ENCODE measurements at regions not wholly inside any gene's neighbourhood (a gene's known extent, or its start where the extent isn't known, plus 50 kb on each side); places are given as distances from the start of the nearest gene placed in this dataset.

DNA sequence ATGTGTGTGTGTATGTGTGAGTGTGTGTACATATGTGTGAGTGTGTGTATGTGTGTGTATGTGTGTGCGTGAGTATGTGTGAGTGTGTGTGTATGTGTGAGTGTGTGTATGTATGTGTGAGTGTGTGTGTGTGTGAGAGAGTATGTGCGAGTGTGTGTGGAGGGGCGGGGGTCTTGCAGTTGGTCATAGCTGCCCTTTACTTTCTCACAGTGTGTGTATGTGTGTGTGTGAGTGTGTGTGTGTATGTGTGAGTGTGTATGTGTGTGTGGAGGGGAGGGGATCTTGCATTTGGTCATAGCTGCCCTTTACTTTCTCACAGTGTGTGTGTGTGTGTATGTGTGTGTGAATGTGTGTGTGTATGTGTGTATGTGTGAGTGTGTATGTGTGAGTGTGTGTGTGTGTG is 74.8 kb upstream of the ENPP6 start:
- H3K4me3 ChIP-seq: no peak overlapping the region
- H3K4me1 ChIP-seq: peaks cover 44% of the 10 kb centered on the region
- peaks cover 7% of the 10 kb centered on the region for H3K9me3 ChIP-seq
- TF ChIP-seq Cebpa-rat (IDR thresholded peaks at IDR 0.05): no peak
- H3K9ac ChIP-seq: no peak overlapping the region
- no peaks in the 10 kb centered on the region for H4K20me1 ChIP-seq
- H3K27me3 ChIP-seq: no peaks in the 10 kb centered on the region
- no peak overlapping the region for H3K4me2 ChIP-seq
- H3K36me3 ChIP-seq: no peaks in the 10 kb centered on the region
- H3K27ac ChIP-seq: no peak overlapping the region

- Histone ChIP-seq H3K9me3 (no peaks in the 10 kb centered on the region), H3K4me1 (peaks cover 46% of the 10 kb centered on the region), H3K27me3 (no peaks in the 10 kb centered on the region), H3K4me2 (peak overlapping the region; percentile 73), H4K20me1 (no peaks in the 10 kb centered on the region), H3K4me3 (no peak overlapping the region), H3K9ac (no peak overlapping the region), H3K27ac (no peak overlapping the region), H3K36me3 (no peaks in the 10 kb centered on the region)
- TF ChIP-seq Cebpa-rat (IDR thresholded peaks at IDR 0.05): no peak
Observed at GRCh38 chr4:184289179-184289535, 71.5 kb upstream of the ENPP6 start.

DNA sequence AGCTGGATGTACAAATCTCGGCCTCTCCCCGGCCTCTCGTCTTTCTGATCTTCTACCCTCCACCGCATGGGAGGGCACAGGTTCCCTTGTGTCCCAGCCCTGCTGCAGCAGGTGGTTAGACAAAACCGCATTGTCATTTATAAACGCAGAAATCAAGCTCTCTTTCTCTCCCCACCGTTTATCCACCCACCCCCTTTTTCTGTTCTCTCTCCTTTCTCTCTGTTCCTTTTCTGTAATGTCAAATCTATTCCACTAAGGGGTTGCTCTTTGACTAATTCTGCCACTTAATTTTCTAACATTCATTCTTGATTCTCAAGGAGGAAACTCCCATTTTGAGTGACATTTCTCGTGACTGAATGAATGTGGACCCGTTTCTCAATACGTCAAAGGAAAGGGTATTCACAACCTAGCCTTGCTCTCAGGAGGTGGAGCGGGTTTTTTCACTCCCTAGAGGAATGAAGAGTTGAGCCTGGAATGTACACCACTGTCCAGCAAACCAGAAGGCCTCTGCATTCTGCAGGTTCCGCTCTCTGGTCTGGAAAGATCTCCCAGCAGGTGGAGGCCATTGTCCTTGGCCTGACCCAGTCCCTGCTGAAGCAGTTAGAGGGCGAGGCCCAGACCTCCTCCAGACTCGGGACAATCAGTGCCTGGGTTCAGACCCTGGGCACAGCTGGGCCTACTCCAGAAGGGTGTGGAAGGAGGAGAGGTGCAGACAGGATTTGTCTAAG is 70.9 kb upstream of the ENPP6 start:
- Histone ChIP-seq H3K36me3 (no peaks in the 10 kb centered on the region), H3K9ac (0 out of 2 replicates have a peak overlapping the region, but pooled peaks have one; percentile 7)

GRCh38 chr4:184287697-184288255 is 70.1 kb upstream of the ENPP6 start:
- H3K36me3 ChIP-seq: no peaks in the 10 kb centered on the region
- no peak for TF ChIP-seq Cebpa-rat (IDR thresholded peaks at IDR 0.05)
- H4K20me1 ChIP-seq: no peaks in the 10 kb centered on the region
- no peaks in the 10 kb centered on the region for H3K27me3 ChIP-seq
- no peak overlapping the region for H3K4me3 ChIP-seq
- H3K4me1 ChIP-seq: peaks cover 48% of the 10 kb centered on the region
- H3K9me3 ChIP-seq: no peaks in the 10 kb centered on the region
- H3K4me2 ChIP-seq: peak overlapping the region; percentile 73
- H3K27ac ChIP-seq: no peak overlapping the region
- H3K9ac ChIP-seq: 0 out of 2 replicates have a peak overlapping the region, but pooled peaks have one; percentile 7

More for the DNA sequence above, 70.9 kb upstream of the ENPP6 start:
- Histone ChIP-seq H3K27me3 (no peaks in the 10 kb centered on the region), H3K4me3 (no peak overlapping the region), H3K4me1 (peaks cover 47% of the 10 kb centered on the region), H3K9me3 (no peaks in the 10 kb centered on the region), H3K4me2 (peak overlapping the region; percentile 73), H3K27ac (no peak overlapping the region), H4K20me1 (no peaks in the 10 kb centered on the region)
- TF ChIP-seq Cebpa-rat (IDR thresholded peaks at IDR 0.05): no peak

DNA sequence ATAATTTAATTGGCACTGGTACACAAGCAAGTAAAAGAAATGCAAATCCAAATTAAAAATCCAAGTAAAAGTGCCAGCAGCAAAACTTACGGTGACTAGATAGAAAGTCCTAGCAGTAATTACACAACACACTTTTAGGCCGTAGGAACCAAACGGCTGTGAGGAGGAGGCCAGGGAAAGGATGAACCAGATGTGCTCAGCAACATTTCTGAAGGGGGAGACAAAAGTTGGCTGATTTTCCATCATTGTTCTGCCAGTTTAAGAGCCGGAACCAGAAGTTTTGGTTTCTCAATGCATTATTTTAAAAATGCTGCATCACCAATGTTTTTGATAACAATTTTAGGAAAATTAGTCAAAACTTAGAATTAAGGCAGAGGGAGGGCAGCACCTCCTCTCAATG is 68.7 kb upstream of the ENPP6 start:
- no peak overlapping the region for H3K27ac ChIP-seq
- H3K9ac ChIP-seq: no peak overlapping the region

GRCh38 chr4:184284742-184285141 is 67.1 kb upstream of the ENPP6 start:
- no peaks in the 10 kb centered on the region for H3K27me3 ChIP-seq
- H3K4me3 ChIP-seq: no peak overlapping the region
- H3K27ac ChIP-seq: no peak overlapping the region
- H3K9me3 ChIP-seq: no peaks in the 10 kb centered on the region
- no peaks in the 10 kb centered on the region for H4K20me1 ChIP-seq
- no peak overlapping the region for H3K9ac ChIP-seq
- H3K36me3 ChIP-seq: no peaks in the 10 kb centered on the region
- TF ChIP-seq Cebpa-rat (IDR thresholded peaks at IDR 0.05): no peak
- peaks cover 56% of the 10 kb centered on the region for H3K4me1 ChIP-seq
- H3K4me2 ChIP-seq: no peak overlapping the region

More for the DNA sequence above, 68.7 kb upstream of the ENPP6 start:
- Histone ChIP-seq H3K4me3 (no peak overlapping the region), H4K20me1 (no peaks in the 10 kb centered on the region), H3K27me3 (no peaks in the 10 kb centered on the region), H3K4me2 (no peak overlapping the region), H3K4me1 (peaks cover 62% of the 10 kb centered on the region), H3K9me3 (no peaks in the 10 kb centered on the region), H3K36me3 (no peaks in the 10 kb centered on the region)
- no peak for TF ChIP-seq Cebpa-rat (IDR thresholded peaks at IDR 0.05)

DNA sequence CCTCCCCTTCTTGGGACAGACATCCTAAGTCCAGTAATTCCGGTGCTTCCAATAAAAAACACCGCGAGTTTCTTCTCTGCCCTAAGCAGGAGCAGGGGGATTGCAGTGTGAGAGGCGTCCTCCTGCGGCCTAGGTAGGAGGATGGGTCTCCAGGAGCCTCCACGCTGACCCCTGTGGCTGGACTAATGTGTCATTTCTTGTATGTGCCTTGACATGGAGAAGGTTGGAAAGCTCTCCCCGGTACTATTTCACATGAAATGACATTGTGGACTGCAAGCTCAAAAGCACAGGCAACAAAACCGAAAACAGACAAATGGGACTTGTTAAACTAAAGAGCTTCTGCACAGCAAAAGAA is 66.6 kb upstream of the ENPP6 start:
- no peak overlapping the region for H3K4me2 ChIP-seq
- H3K9me3 ChIP-seq: no peaks in the 10 kb centered on the region
- no peak overlapping the region for H3K9ac ChIP-seq
- H3K4me3 ChIP-seq: no peak overlapping the region
- H4K20me1 ChIP-seq: no peaks in the 10 kb centered on the region
- H3K36me3 ChIP-seq: no peaks in the 10 kb centered on the region
- H3K4me1 ChIP-seq: peaks cover 52% of the 10 kb centered on the region
- H3K27me3 ChIP-seq: no peaks in the 10 kb centered on the region
- TF ChIP-seq Cebpa-rat (IDR thresholded peaks at IDR 0.05): no peak
- H3K27ac ChIP-seq: no peak overlapping the region

DNA sequence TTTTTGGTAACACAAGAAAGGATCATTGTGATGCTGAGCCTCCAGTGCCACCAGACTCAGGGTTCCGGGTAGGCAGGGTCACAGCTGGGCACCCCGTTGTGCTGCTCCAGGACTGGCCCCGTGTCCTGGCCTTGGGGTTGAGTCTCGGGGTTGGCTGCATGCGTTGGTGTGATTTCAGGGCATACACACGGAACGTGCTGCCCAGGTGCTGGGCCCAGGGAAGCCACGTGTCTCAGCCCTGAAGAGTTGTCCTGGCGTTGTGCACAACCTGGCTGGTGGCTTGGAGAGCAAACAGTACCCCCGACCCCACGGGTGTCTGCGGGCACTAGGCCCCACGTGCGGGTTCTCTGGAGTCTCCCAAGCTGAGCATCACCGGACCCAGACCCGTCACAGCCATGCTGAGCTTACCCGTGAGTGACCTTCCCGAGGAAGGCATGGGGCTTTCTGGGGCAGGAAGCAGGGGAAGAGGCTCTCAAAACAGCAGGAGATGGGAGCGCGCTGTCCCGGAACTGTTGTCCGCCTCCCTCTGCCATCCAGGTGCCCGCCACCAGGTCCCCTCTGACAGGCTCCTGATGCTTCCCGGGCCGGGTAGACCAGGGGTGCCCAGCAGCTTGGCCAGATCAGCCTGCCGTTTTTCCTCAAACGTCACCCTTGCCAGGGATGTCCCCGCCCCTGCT is 66.1 kb upstream of the ENPP6 start:
- TF ChIP-seq Cebpa-rat (IDR thresholded peaks at IDR 0.05): no peak
- H3K4me2 ChIP-seq: peak overlapping the region; percentile 68
- H4K20me1 ChIP-seq: no peaks in the 10 kb centered on the region
- no peaks in the 10 kb centered on the region for H3K9me3 ChIP-seq
- H3K27ac ChIP-seq: peak overlapping the region; percentile 33; the same call in 1 of the 2 replicates
- H3K4me1 ChIP-seq: peaks cover 47% of the 10 kb centered on the region
- no peak overlapping the region for H3K4me3 ChIP-seq
- H3K9ac ChIP-seq: no peak overlapping the region
- no peaks in the 10 kb centered on the region for H3K36me3 ChIP-seq
- no peaks in the 10 kb centered on the region for H3K27me3 ChIP-seq

- H4K20me1 ChIP-seq: no peaks in the 10 kb centered on the region
- no peak overlapping the region for H3K4me3 ChIP-seq
- no peaks in the 10 kb centered on the region for H3K36me3 ChIP-seq
- no peak overlapping the region for H3K9ac ChIP-seq
- peaks cover 40% of the 10 kb centered on the region for H3K4me1 ChIP-seq
- H3K27ac ChIP-seq: peak overlapping the region; percentile 33; the same call in 1 of the 2 replicates
- no peak for TF ChIP-seq Cebpa-rat (IDR thresholded peaks at IDR 0.05)
- H3K9me3 ChIP-seq: peaks cover 2% of the 10 kb centered on the region; the same call in 1 of the 2 replicates
- peak overlapping the region; percentile 68 for H3K4me2 ChIP-seq
- H3K27me3 ChIP-seq: no peaks in the 10 kb centered on the region
Observed at GRCh38 chr4:184282895-184283654, 65.4 kb upstream of the ENPP6 start.

Measured in BLaER1 (cell line).